IMR-90 (cell line): ENCODE measurements at regions not wholly inside any gene's neighbourhood (a gene's known extent, or its start where the extent isn't known, plus 50 kb on each side); places are given as distances from the start of the nearest gene placed in this dataset.

ENCODE experiments used
- ATAC-seq: fragments of 200-7000 bp; cut with Tn5 transposase; 2 replicates; pipeline ENCODE4 v1.9.1; 2020; ENCODE audit warnings: low read depth, mild to moderate bottlenecking, moderate library complexity
- BruUV-seq: library from RNA; stranded (reverse); fragments of 400-500 nt; replicated peaks from 2 replicates; lab custom pipeline; 2021; lab: Mats Ljungman, UMichigan
- CTCF ChIA-PET: fragments of 300-600 bp; formaldehyde crosslinking; extraction: SDS; loops from one replicate; lab custom pipeline; 2021; ENCODE audit warnings: antibody characterized with exemption; lab: Yijun Ruan, JAX
- POLR2A ChIA-PET: fragments of 300-600 bp; sonication (Branson Sonifier 250); formaldehyde crosslinking; loops from one replicate; lab custom pipeline; 2022; ENCODE audit warnings: antibody characterized with exemption; ENCODE audit not compliant: unreplicated experiment; lab: Charles Lee
- DNase-seq: peaks from one replicate; pipeline ENCODE4 v3.0.0; 2013
- H2AFZ ChIP-seq: replicated peaks from 2 replicates; pipeline ENCODE3; 2013; ENCODE audit warnings: low read length, mild to moderate bottlenecking; ENCODE audit not compliant: poor library complexity
- H2AK5ac ChIP-seq: 2 replicates; pipeline ENCODE4 v1.6.1; 2013; ENCODE audit warnings: low read depth, low read length, inconsistent platforms
- H2AK9ac ChIP-seq: replicated peaks from 2 replicates; pipeline ENCODE3; 2013; ENCODE audit warnings: mild to moderate bottlenecking, low read depth, low read length, moderate library complexity; ENCODE audit not compliant: poor library complexity
- H2BK120ac ChIP-seq: 2 replicates; pipeline ENCODE4 v1.6.1; 2013; ENCODE audit warnings: low read depth, low read length, inconsistent platforms
- H2BK15ac ChIP-seq: 3 replicates; pipeline ENCODE4 v1.6.1; 2013; ENCODE audit warnings: low read depth, low read length, inconsistent platforms
- H2BK20ac ChIP-seq: 2 replicates; pipeline ENCODE4 v1.6.1; 2013; ENCODE audit warnings: low read depth, mild to moderate bottlenecking, inconsistent platforms, low read length, moderate library complexity
- H2BK5ac ChIP-seq: 2 replicates; pipeline ENCODE4 v1.6.1; 2013; ENCODE audit warnings: mild to moderate bottlenecking, low read depth, low read length, inconsistent platforms; ENCODE audit not compliant: poor library complexity, severe bottlenecking
- H3K14ac ChIP-seq: replicated peaks from 2 replicates; pipeline ENCODE4 v1.6.1; 2013; ENCODE audit warnings: low read depth, low read length, inconsistent platforms
- H3K18ac ChIP-seq: 2 replicates; pipeline ENCODE4 v1.6.1; 2013; ENCODE audit warnings: low read depth, low read length, control low read depth
- H3K23ac ChIP-seq: 2 replicates; pipeline ENCODE4 v1.6.1; 2013; ENCODE audit warnings: low read depth, low read length, inconsistent platforms
- H3K27ac ChIP-seq: 2 replicates; pipeline ENCODE4 v1.5.1; 2013; ENCODE audit warnings: mild to moderate bottlenecking, control low read depth, low read length; ENCODE audit not compliant: insufficient read depth
- H3K27me3 ChIP-seq: 2 replicates; pipeline ENCODE4 v1.6.1; 2013; ENCODE audit warnings: low read length; ENCODE audit not compliant: control insufficient read depth, insufficient read depth
- H3K36me3 ChIP-seq: 2 replicates; pipeline ENCODE4 v1.6.1; 2013; ENCODE audit warnings: low read length, mixed read lengths; ENCODE audit not compliant: control insufficient read depth, insufficient read depth
- H3K4ac ChIP-seq: 2 replicates; pipeline ENCODE4 v1.6.1; 2013; ENCODE audit warnings: low read depth, low read length, inconsistent platforms
- H3K4me1 ChIP-seq: 2 replicates; pipeline ENCODE4 v1.6.1; 2013; ENCODE audit warnings: low read length, mixed read lengths; ENCODE audit not compliant: control insufficient read depth, insufficient read depth
- H3K4me2 ChIP-seq: 2 replicates; pipeline ENCODE4 v1.6.1; 2013; ENCODE audit warnings: low read depth, mild to moderate bottlenecking, control low read depth, low read length, moderate library complexity
- H3K4me3 ChIP-seq: 2 replicates; pipeline ENCODE4 v1.5.1; 2013; ENCODE audit warnings: low read depth, mild to moderate bottlenecking, control low read depth, low read length, moderate library complexity; ENCODE audit not compliant: insufficient read depth
- H3K56ac ChIP-seq: 2 replicates; pipeline ENCODE4 v1.6.1; 2013; ENCODE audit warnings: low read length, inconsistent platforms; ENCODE audit not compliant: insufficient read depth; ENCODE audit errors: extremely low read depth
- H3K79me1 ChIP-seq, 2 experiments: 2 replicates each; pipeline ENCODE4 v1.6.1; 2013; ENCODE audit warnings: low read length in 2 of 2, inconsistent platforms in 1 of 2, low read depth in 1 of 2
- H3K9ac ChIP-seq: 2 replicates; pipeline ENCODE4 v1.6.1; 2013; ENCODE audit warnings: low read depth, low read length, control low read depth
- H3K9me1 ChIP-seq: 2 replicates; pipeline ENCODE4 v1.6.1; 2013; ENCODE audit warnings: low read length, inconsistent platforms; ENCODE audit not compliant: insufficient read depth
- H3K9me3 ChIP-seq: 2 replicates; pipeline ENCODE4 v1.6.1; 2013; ENCODE audit warnings: low read length; ENCODE audit not compliant: control insufficient read depth, insufficient read depth
- H4K20me1 ChIP-seq: 2 replicates; pipeline ENCODE4 v1.6.1; 2013; ENCODE audit warnings: low read length, inconsistent platforms; ENCODE audit not compliant: insufficient read depth
- H4K5ac ChIP-seq: 2 replicates; pipeline ENCODE4 v1.6.1; 2013; ENCODE audit warnings: mild to moderate bottlenecking, low read depth, low read length, control low read depth
- H4K8ac ChIP-seq, 2 experiments: 2 replicates each; pipeline ENCODE4 v1.6.1; 2013; ENCODE audit warnings: low read depth in 2 of 2, low read length in 2 of 2, control low read depth in 1 of 2, inconsistent platforms in 1 of 2
- H4K91ac ChIP-seq: 2 replicates; pipeline ENCODE4 v1.6.1; 2013; ENCODE audit warnings: low read depth, low read length, inconsistent platforms; ENCODE audit not compliant: insufficient read depth
- CEBPB ChIP-seq: IDR thresholded peaks from 2 replicates; pipeline ENCODE4 v1.6.1; 2012; ENCODE audit warnings: low read depth, low read length, improper control_type of control experiment
- CTCF ChIP-seq: conservative IDR thresholded peaks from 2 replicates; pipeline ENCODE4 v1.5.1; 2012; ENCODE audit warnings: mild to moderate bottlenecking, low read depth, low read length, improper control_type of control experiment
- MAFK ChIP-seq: IDR thresholded peaks from 2 replicates; pipeline ENCODE4 v1.6.1; 2012; ENCODE audit warnings: low read depth, low read length, improper control_type of control experiment
- MAZ ChIP-seq: IDR thresholded peaks from 2 replicates; pipeline ENCODE4 v1.6.1; 2012; ENCODE audit warnings: low read depth, mild to moderate bottlenecking, low read length, improper control_type of control experiment, moderate library complexity, borderline replicate concordance
- RAD21 ChIP-seq: IDR thresholded peaks from 2 replicates; pipeline ENCODE4 v1.6.1; 2012; ENCODE audit warnings: low read length, improper control_type of control experiment
- SMC3 ChIP-seq: fragments of 150-350 bp; IDR thresholded peaks from 2 replicates; pipeline ENCODE4 v1.6.1; 2016; ENCODE audit warnings: low read depth, mild to moderate bottlenecking, antibody characterized with exemption, low read length, moderate library complexity
- USF2 ChIP-seq: fragments of 150-350 bp; IDR thresholded peaks from 2 replicates; pipeline ENCODE4 v1.6.1; 2017; ENCODE audit warnings: mild to moderate bottlenecking, antibody characterized with exemption, low read length, low read depth
- WGBS, 2 experiments: methylation state at CpG; one replicate each; pipeline versions ENCODE4 v1.1.5 to v1.1.7; 2013; ENCODE audit warnings: missing lambda C conversion rate in 2 of 2; ENCODE audit not compliant: insufficient read length in 1 of 2; ENCODE audit errors: extremely low coverage in 2 of 2; 5-methylcytosine and 5-hydroxymethylcytosine counted together
- dilution Hi-C: fragments of 300-500 bp; cut with HindIII; formaldehyde crosslinking; loops from one replicate; pipeline ENCODE4 v1.14.3; 2018; ENCODE audit warnings: low sequenced_read_pairs; ENCODE audit not compliant: unreplicated experiment
- in situ Hi-C: fragments of 300-500 bp; cut with MboI; formaldehyde crosslinking; loops from 3 replicates; pipeline ENCODE4 v1.14.3; 2019; ENCODE audit warnings: low sequenced_read_pairs, inconsistent platforms, mixed read lengths
- intact Hi-C: fragments of 100-400 bp; cut with micrococcal nuclease; formaldehyde crosslinking; loops from 2 replicates; pipeline ENCODE4 v1.10.0; 2022
- TF ChIP-seq, protein P1 (sequence below): fragments of 150-350 bp; IDR thresholded peaks from 2 replicates; pipeline ENCODE4 v1.6.1; 2016; ENCODE audit warnings: low read depth, mild to moderate bottlenecking, low read length, moderate library complexity, borderline replicate concordance

GRCh38 chr14:106843951-106844483, 1317.6 kb downstream of the TMEM121 start:
- Histone ChIP-seq H2AFZ (no peak overlapping the region), H4K91ac (no peak overlapping the region), H3K27me3 (no peaks in the 10 kb centered on the region), H3K4ac (no peak overlapping the region), H2BK20ac (no peak overlapping the region), H3K9me1 (no peaks in the 10 kb centered on the region), H4K5ac (no peak overlapping the region), H2AK5ac (no peak overlapping the region), H3K9ac (no peak overlapping the region), H3K18ac (no peak overlapping the region), H3K4me3 (no peak overlapping the region), H2BK120ac (no peak overlapping the region), H2AK9ac (no peak overlapping the region), H3K4me1 (no peaks in the 10 kb centered on the region), H3K9me3 (peaks cover 17% of the 10 kb centered on the region), H3K79me1 (no peaks in the 10 kb centered on the region), H3K27ac (no peak overlapping the region), H2BK15ac (no peak overlapping the region), H4K20me1 (no peaks in the 10 kb centered on the region), H3K4me2 (no peak overlapping the region), H3K36me3 (no peaks in the 10 kb centered on the region), H4K8ac (no peak overlapping the region), H2BK5ac (no peak overlapping the region), H3K23ac (no peak overlapping the region), H3K56ac (no peak overlapping the region), H3K14ac (no peak overlapping the region)
- DNase-seq (no peak), ATAC-seq (peak; percentile 17; the same call in 1 of the 2 replicates)
- no peak for TF ChIP-seq SMC3
- no peak for TF ChIP-seq CTCF
- TF ChIP-seq CEBPB = no peak
- TF ChIP-seq MAZ = no peak
- no peak for TF ChIP-seq USF2
- TF ChIP-seq MAFK = no peak
- TF ChIP-seq, protein P1, sequence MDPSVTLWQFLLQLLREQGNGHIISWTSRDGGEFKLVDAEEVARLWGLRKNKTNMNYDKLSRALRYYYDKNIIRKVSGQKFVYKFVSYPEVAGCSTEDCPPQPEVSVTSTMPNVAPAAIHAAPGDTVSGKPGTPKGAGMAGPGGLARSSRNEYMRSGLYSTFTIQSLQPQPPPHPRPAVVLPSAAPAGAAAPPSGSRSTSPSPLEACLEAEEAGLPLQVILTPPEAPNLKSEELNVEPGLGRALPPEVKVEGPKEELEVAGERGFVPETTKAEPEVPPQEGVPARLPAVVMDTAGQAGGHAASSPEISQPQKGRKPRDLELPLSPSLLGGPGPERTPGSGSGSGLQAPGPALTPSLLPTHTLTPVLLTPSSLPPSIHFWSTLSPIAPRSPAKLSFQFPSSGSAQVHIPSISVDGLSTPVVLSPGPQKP = no peak
- TF ChIP-seq RAD21 = no peak
- POLR2A ChIA-PET = no interaction called here
- in situ Hi-C loops (no loop called here), intact Hi-C loops (no loop called here), dilution Hi-C loops (no loop called here)
- CTCF ChIA-PET = no interaction called here
- no CpG with 5 or more reads among the region's 14 CpGs for WGBS, 2 experiments
- no TSS peak for BruUV-seq
